ENCODE measurements at regions not wholly inside any gene's neighbourhood (a gene's known extent, or its start where the extent isn't known, plus 50 kb on each side); places are given as distances from the start of the nearest gene placed in this dataset.
A peak's percentile ranks its signal among the peaks of the same experiment; 100 is the strongest.

GRCh38 chr11:29351301-29351873 lies 665.4 kb downstream of the KCNA4 start:
- no peak for DNase-seq (ENCODE audit: low spot score)

DNA sequence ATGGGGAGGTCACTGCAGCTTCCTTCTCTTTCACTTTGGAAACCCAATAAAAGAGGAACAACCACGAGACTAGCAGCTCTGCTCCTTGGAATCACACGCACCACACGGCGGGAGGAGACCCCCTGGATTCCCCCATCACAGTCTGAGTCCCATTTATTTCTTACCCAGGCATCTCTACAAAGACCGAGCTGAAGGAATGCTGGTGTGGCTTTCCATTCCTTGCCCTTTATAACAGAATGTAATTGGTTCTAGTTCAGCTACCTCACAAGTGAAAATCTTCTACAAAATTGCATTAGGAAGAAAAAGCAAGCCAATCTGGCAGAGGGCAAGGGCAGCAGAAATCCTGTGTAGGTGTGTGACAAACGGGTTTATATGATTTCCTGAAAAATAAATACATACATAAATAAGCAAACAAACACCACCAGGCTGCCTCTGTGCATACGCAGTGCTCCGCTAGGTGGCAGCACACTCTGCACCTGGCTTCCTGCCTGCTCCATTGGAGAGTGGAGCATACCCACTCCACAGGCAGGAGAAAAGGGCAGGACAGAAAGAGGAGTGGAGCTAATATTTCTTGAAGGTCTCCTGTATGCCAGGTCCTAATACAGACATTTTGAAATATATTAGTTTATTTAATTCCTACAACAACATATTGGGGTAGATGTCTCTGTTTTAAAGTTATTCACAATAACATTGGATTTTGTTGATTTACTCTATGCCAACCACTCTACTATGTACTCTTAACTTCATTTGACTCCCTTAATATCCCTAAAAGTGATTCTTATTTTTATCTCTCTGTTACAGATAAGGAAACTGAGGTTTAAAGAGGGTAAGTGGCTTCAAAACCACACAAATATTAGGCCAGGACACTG lies 673.1 kb downstream of the KCNA4 start:
- peak; percentile 68 for DNase-seq (ENCODE audit: low spot score)

DNA sequence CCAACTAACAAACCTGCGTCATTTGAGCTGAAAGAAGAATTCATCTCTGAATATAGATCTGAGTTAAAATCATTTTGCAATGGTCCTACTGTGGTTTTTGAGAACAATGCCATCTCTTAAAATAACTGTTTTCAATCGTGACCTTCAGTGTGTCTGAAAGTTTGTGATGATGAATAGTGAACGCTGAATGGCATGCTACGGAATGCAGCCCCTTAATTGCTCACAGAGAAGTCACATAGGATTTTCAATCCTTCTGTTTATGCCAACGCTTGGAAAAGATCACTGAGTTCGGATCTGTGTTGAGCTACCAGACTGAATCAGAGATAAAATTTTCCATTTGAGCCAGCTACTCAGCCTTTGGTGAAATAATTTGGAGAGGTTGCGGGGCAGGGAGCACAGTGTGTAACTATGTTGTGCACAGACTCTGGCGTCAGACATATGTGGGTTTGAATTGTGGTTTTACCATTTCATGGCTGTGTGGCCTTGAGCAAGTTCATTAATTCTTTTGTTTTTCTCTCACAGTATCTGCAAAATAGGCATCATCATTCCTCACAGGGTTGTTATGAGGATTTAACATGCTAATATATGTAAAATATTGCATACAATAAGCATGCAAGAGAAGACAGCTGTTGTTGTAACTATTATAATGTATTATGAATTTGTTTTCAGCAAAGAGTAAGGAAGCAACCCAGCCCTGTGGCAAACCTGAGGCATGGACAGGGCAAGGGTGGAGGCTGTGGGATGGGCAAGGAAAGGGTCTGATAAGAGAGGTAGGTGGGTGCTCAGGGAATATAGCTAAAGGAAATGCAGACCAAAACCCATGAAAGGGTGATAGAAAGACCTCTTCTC lies 679.9 kb downstream of the KCNA4 start:
- DNase-seq (ENCODE audit: low spot score) = no peak

GRCh38 chr11:29334776-29335130 lies 682.1 kb downstream of the KCNA4 start:
- DNase-seq (ENCODE audit: low spot score) = no peak

GRCh38 chr11:29333993-29334775 lies 682.6 kb downstream of the KCNA4 start:
- DNase-seq (ENCODE audit: low spot score) = peak; percentile 52

DNA sequence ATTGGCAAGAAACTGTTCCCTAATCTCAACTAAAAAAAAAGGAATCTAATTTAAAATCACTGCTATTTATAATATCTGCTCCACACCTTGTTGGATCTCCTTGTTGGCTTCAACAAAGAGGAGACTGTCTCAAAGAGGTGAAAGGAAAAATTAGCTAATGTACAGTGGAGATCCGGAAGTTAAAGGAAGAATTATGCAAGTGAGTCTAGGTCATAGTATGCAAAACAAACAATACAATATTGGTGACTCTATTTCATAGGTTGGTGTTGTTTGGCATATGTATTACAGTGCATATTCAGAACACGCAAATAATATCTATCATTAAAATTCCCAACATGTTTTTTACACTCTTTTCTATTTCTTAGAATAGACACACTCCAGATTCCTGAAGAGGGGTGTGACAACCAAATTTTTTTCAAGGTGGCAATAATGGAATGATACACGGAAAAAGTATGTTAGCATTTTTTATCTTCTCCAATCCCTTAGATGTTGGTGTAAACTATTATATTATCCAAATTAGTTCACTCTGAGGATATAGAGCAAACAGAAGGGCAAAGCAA lies 685.3 kb downstream of the KCNA4 start:
- DNase-seq (ENCODE audit: low spot score) = no peak

DNA sequence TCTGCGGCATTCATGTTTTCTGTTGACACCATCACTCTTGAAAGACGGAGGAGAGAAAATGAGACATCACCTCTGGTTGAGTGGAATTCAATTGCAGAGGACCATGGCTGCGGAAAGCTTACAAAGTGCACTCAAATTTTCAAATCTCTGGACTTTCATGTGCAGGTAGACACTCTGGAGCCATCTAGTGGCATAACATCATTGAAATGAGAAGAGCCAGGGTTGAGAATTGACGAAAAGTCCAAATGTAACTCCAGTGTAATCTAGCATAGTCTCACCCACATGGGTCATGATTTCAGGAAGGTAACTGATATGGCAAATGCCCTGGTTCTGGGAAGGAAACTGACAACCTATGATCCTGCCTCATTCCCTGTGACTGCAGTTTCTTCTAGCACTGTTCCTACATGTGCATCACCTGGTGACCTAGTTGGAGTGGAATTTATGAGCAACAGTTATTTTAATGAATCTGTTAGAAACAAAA lies 687.8 kb downstream of the KCNA4 start:
- peak; percentile 29 for DNase-seq (ENCODE audit: low spot score)

DNA sequence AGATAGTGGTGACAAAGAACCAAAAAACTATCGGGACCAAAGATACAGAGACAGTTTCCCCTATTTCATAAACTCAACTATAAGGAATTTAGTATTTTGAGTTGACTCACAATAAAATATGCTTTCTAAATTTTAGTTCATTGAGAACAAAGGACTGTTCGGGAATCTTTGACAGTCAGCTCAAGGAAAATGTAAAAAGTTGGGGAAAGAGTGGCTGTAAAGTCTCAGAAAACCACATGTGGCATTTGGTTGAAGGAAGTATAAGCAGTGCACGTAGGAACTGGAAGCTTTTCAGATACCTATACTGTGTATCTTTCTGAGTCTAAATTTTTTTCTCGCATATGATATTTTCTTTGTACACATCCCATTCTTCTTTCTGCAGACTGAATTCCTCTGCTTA lies 688.9 kb downstream of the KCNA4 start:
- DNase-seq (ENCODE audit: low spot score) = no peak

DNA sequence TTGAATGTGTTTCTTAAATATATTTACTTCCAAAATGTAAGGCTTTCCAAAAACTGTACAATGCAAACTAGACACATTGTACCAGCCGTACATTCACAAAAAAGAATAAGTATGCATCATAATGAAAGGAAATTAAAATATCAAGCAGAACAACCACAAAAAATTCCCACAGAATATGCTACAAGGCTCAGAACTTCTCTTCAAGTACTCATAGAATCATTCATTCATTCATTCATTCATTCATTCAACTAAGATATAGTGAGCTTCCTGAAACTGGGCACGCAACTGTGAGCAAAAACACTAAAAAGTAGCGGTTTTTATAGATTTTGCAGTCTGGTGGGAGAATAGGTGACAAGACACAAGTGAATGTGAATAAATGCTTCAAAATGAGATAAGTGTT lies 690.1 kb downstream of the KCNA4 start:
- no peak for DNase-seq (ENCODE audit: low spot score)

GRCh38 chr11:29324328-29324727 lies 692.5 kb downstream of the KCNA4 start:
- no peak for DNase-seq (ENCODE audit: low spot score)

GRCh38 chr11:29321293-29322132 lies 695.3 kb downstream of the KCNA4 start:
- DNase-seq (ENCODE audit: low spot score) = no peak

DNA sequence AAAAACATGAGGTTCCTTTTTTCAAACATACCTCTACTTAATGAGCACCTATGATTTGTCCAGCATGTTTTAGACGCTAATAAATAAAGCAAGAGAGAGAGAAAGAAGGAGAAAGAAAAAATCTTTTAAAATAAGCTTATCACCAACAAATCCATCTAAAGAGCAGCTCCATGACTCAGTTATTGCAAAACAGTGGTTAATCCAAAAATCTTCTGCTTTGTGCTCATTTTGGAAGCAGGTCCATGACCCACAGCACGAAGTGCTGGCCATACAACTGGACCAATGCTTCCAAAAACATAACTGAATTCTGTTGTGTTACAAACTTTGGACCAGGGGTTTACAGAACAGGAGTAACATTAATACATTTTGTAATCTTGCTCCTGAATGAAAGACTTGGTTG lies 696.6 kb downstream of the KCNA4 start:
- no peak for DNase-seq (ENCODE audit: low spot score)

GRCh38 chr11:29319210-29319609 lies 697.6 kb downstream of the KCNA4 start:
- no peak for DNase-seq (ENCODE audit: low spot score)

- no peak for DNase-seq (ENCODE audit: low spot score)
These were observed 698.5 kb downstream of the KCNA4 start for GRCh38 chr11:29318134-29318845.

DNA sequence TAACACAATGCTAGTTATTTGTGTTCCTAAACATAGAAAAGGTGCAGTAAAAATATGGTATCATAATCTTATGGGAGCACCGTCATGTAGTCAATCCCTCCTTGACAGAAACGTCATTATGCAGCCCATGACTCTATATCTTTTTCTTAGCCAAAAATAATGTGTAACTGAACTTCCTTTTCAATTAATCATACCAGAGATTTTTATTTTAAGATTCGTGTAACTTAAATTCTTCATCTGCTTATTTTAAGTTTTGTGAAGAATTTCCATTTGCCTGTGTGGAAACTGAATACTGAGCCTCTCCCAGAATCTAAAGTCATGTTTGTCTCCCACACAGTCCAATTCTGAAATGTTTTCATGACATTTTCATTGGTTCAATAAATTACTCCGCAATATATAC lies 699.1 kb downstream of the KCNA4 start:
- DNase-seq (ENCODE audit: low spot score) = no peak

DNA sequence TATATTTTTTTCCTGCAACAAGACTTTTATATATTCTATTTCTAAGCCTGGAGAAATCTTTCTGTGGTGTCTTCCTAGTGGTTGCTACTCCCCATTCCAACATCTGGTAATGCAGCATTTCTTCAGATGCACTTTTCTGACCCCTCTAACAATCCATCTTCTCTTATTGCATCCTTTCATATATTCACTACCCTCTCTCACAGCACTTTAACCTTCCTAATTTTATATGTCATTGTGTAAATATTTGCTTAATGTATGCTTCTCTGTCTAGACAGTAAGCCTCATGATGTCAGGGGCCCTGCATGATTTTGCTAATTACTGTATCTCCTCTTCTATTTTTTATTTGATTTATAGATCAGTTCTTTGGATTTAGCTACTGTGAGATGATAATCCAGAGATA lies 701.6 kb downstream of the KCNA4 start:
- no peak for DNase-seq (ENCODE audit: low spot score)

DNA sequence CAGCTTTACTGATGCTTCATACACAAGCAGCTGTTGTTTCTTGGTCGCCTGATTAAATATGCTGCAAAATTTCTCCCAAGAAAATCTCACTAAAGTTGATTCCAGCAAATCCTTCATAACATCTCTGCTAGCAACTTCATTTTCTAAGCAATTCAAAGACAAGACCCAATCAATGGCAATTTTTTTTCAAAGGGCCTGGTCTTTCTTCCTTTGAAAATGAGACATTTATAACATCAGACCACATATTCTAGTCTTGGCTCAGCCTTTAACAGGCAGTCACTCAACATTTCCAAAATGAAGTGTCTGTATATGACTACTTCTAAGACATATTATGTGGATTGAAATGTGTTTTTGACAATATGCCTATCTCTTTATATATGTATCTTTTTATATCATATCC lies 702.6 kb downstream of the KCNA4 start:
- DNase-seq (ENCODE audit: low spot score) = no peak

DNA sequence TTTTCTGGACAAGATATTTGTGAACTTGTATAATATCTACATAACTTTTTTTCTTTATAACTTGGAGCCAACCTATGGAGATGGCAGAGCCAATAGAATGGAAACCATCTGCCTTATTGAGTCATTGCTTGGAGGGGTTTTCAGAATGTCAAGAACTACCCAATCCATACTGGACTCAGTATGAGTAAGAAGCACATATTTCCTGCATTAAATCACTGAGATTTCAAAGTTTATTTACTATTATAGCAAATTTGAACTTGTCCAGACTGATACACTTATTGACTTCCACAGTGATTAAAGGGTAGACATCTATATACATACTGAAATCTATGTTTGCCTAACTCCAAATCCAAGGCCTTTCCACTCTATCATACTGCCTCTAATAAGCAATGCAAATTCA lies 704.0 kb downstream of the KCNA4 start:
- DNase-seq (ENCODE audit: low spot score) = no peak

GRCh38 chr11:29310725-29311342 lies 706.0 kb downstream of the KCNA4 start:
- DNase-seq (ENCODE audit: low spot score) = no peak

DNA sequence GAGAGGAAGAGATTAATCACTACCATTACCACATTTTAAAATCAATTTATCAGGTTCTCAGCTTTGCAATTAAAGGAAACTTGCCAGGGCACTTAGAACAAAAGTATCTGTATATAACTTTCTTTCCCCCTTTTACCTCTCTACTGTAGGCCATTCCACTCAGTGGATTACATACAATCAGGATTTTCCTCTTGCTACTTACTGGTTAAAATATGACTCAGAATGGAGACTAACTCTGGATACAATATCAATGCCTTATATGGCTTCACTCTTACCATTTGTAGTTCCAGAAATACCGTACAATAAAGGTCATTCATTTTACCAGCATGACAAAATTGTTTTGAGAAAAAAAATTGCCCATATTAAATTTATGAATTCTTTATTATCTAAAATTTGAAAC lies 706.8 kb downstream of the KCNA4 start:
- DNase-seq (ENCODE audit: low spot score) = no peak
